ENCODE measurements at regions not wholly inside any gene's neighbourhood (a gene's known extent, or its start where the extent isn't known, plus 50 kb on each side); places are given as distances from the start of the nearest gene placed in this dataset.

DNA sequence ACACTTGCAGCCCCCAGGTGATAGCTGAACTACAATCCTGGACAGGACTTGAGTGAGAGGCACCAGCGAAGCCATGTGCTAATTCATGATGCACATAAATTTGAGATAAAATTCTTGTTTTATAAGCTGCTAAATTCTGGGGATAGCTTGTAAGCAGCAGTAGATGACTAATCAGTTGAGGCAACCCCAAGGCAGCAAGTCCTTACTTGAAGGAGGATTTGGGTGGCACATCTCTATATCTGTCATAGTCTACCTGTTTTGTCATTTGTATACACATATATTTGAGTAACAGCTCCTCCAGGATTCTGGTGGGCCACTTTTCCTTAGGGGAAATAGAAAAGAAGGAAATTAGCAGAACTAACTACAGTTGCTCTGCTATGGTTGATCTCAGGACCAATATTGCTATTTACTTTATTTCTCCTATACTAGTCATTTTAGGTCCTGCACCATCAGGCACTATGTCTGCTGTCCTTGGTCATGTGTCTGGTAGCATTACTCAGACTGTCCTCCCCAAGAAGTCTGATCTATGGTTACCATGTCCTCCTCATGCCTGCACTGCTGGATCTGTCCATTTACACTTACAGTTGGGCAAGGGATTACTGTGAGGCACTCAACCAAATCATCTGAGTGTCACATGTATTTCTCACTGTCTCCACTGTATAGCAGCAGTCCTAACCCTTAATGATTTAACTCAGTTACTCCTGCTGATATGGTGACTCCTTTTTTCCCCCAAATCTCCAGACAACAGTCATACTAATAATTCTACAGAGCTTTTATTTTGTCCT is 436.0 kb upstream of the CWC22 start:
- H3K27ac ChIP-seq (ENCODE audit: low read depth in 2 of 2, low read length in 2 of 2), result no peak overlapping the region
- no peak overlapping the region for H3K4me3 ChIP-seq (ENCODE audit: low read length in 2 of 2)
- H3K4me1 ChIP-seq (ENCODE audit: control insufficient read depth in 2 of 2, insufficient read depth in 2 of 2, low read length in 2 of 2), result no peaks in the 10 kb centered on the region
- no peaks in the 10 kb centered on the region for H3K36me3 ChIP-seq (ENCODE audit: control insufficient read depth in 2 of 2, insufficient read depth in 2 of 2, low read length in 2 of 2)
- no peak overlapping the region for H3K9ac ChIP-seq (ENCODE audit: low read depth in 1 of 2, low read length in 2 of 2)
- no peaks in the 10 kb centered on the region for H3K27me3 ChIP-seq (ENCODE audit: control insufficient read depth in 2 of 2, insufficient read depth in 2 of 2, low read length in 2 of 2)
- H3K9me3 ChIP-seq (ENCODE audit: control insufficient read depth in 2 of 2, low read length in 2 of 2), result no peaks in the 10 kb centered on the region

- Histone ChIP-seq H3K27me3 (ENCODE audit: control insufficient read depth in 2 of 2, insufficient read depth in 2 of 2, low read length in 2 of 2) (no peaks in the 10 kb centered on the region), H3K9me3 (ENCODE audit: control insufficient read depth in 2 of 2, low read length in 2 of 2) (no peaks in the 10 kb centered on the region), H3K9ac (ENCODE audit: low read depth in 1 of 2, low read length in 2 of 2) (no peak overlapping the region), H3K4me3 (ENCODE audit: low read length in 2 of 2) (no peak overlapping the region), H3K4me1 (ENCODE audit: control insufficient read depth in 2 of 2, insufficient read depth in 2 of 2, low read length in 2 of 2) (no peaks in the 10 kb centered on the region), H3K27ac (ENCODE audit: low read depth in 2 of 2, low read length in 2 of 2) (no peak overlapping the region), H3K36me3 (ENCODE audit: control insufficient read depth in 2 of 2, insufficient read depth in 2 of 2, low read length in 2 of 2) (no peaks in the 10 kb centered on the region)
Observed at GRCh38 chr2:180419212-180419611, 412.1 kb upstream of the CWC22 start.

DNA sequence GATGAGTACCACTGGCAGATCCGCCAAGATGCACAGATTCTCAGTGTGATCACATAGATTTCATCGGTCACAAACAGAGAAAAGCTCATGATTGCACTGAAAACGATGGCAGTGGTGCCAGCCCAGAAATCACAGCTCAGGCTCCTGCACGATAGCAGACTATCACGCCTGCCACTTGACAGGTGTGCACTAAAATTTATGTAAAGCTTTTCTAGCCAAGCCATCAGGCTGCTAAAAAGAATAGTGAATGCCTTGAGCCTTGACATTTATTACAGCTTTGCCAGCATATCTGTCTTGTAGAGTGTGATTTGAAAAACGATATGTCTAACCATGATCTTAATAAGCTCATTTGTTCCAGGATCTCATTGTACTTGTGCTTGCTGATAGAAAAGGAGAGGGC is 409.5 kb upstream of the CWC22 start:
- Histone ChIP-seq H3K36me3 (ENCODE audit: control insufficient read depth in 2 of 2, insufficient read depth in 2 of 2, low read length in 2 of 2) (no peaks in the 10 kb centered on the region), H3K4me3 (ENCODE audit: low read length in 2 of 2) (no peak overlapping the region), H3K27me3 (ENCODE audit: control insufficient read depth in 2 of 2, insufficient read depth in 2 of 2, low read length in 2 of 2) (no peaks in the 10 kb centered on the region), H3K9ac (ENCODE audit: low read depth in 1 of 2, low read length in 2 of 2) (no peak overlapping the region), H3K27ac (ENCODE audit: low read depth in 2 of 2, low read length in 2 of 2) (no peak overlapping the region), H3K4me1 (ENCODE audit: control insufficient read depth in 2 of 2, insufficient read depth in 2 of 2, low read length in 2 of 2) (peaks cover 0 to 6% of the 10 kb centered on the region in 2 donors), H3K9me3 (ENCODE audit: control insufficient read depth in 2 of 2, low read length in 2 of 2) (no peaks in the 10 kb centered on the region)

- H3K9ac ChIP-seq (ENCODE audit: low read depth in 1 of 2, low read length in 2 of 2), result no peak overlapping the region
- H3K9me3 ChIP-seq (ENCODE audit: control insufficient read depth in 2 of 2, low read length in 2 of 2), result no peaks in the 10 kb centered on the region
- no peak overlapping the region for H3K4me3 ChIP-seq (ENCODE audit: low read length in 2 of 2)
- H3K27ac ChIP-seq (ENCODE audit: low read depth in 2 of 2, low read length in 2 of 2), result no peak overlapping the region
- H3K4me1 ChIP-seq (ENCODE audit: control insufficient read depth in 2 of 2, insufficient read depth in 2 of 2, low read length in 2 of 2), result peaks cover 0 to 9% of the 10 kb centered on the region in 2 donors
- no peaks in the 10 kb centered on the region for H3K36me3 ChIP-seq (ENCODE audit: control insufficient read depth in 2 of 2, insufficient read depth in 2 of 2, low read length in 2 of 2)
- no peaks in the 10 kb centered on the region for H3K27me3 ChIP-seq (ENCODE audit: control insufficient read depth in 2 of 2, insufficient read depth in 2 of 2, low read length in 2 of 2)
Observed at GRCh38 chr2:180413336-180413735, 406.2 kb upstream of the CWC22 start.

DNA sequence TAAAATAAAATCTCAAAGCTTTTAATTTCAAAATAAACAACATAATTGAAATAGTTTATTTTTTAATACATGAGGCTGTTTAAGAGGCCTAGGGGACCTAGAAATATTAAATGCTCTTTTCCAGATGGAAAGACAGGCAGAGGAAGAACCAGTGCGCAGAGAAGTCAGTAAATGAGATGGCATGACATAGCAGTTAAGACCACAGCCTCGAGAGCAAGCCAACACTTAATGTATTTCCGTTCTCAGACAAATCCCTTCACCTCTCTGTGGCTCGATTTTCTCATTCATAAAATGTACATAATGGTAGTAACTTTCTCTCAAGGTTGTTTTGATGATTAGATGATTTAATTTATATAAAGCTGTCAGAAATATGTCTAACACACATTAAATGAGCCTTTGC is 405.1 kb upstream of the CWC22 start:
- H3K27me3 ChIP-seq (ENCODE audit: control insufficient read depth in 2 of 2, insufficient read depth in 2 of 2, low read length in 2 of 2), result no peaks in the 10 kb centered on the region
- H3K9ac ChIP-seq (ENCODE audit: low read depth in 1 of 2, low read length in 2 of 2), result no peak overlapping the region
- no peak overlapping the region for H3K27ac ChIP-seq (ENCODE audit: low read depth in 2 of 2, low read length in 2 of 2)
- H3K4me3 ChIP-seq (ENCODE audit: low read length in 2 of 2), result no peak overlapping the region
- peaks cover 0 to 9% of the 10 kb centered on the region in 2 donors for H3K4me1 ChIP-seq (ENCODE audit: control insufficient read depth in 2 of 2, insufficient read depth in 2 of 2, low read length in 2 of 2)
- H3K36me3 ChIP-seq (ENCODE audit: control insufficient read depth in 2 of 2, insufficient read depth in 2 of 2, low read length in 2 of 2), result no peaks in the 10 kb centered on the region
- H3K9me3 ChIP-seq (ENCODE audit: control insufficient read depth in 2 of 2, low read length in 2 of 2), result no peaks in the 10 kb centered on the region

GRCh38 chr2:180411661-180412060 is 404.6 kb upstream of the CWC22 start:
- Histone ChIP-seq H3K4me3 (ENCODE audit: low read length in 2 of 2) (no peak overlapping the region), H3K9me3 (ENCODE audit: control insufficient read depth in 2 of 2, low read length in 2 of 2) (no peaks in the 10 kb centered on the region), H3K4me1 (ENCODE audit: control insufficient read depth in 2 of 2, insufficient read depth in 2 of 2, low read length in 2 of 2) (peaks cover 0 to 9% of the 10 kb centered on the region in 2 donors), H3K9ac (ENCODE audit: low read depth in 1 of 2, low read length in 2 of 2) (no peak overlapping the region), H3K36me3 (ENCODE audit: control insufficient read depth in 2 of 2, insufficient read depth in 2 of 2, low read length in 2 of 2) (no peaks in the 10 kb centered on the region), H3K27ac (ENCODE audit: low read depth in 2 of 2, low read length in 2 of 2) (no peak overlapping the region), H3K27me3 (ENCODE audit: control insufficient read depth in 2 of 2, insufficient read depth in 2 of 2, low read length in 2 of 2) (no peaks in the 10 kb centered on the region)

DNA sequence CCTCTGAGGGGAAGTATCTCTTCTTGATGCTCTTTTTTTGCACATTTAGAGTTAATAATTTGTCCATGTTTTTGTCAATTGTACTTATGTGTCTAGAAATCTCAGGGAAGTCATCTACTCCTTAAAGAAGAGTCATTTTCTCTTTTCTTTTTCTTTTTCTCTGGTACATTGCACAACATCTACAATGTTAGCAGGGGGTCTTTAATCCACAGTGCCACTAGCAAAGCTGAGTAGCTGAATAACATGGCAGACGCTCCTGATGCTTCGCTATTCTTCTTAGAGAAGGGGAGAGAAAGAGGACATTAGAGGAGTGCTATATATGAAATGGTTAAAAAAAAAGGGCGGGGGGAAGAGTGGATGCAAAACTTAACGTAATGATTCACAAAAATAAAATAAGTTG is 399.6 kb upstream of the CWC22 start:
- no peak overlapping the region for H3K9ac ChIP-seq (ENCODE audit: low read depth in 1 of 2, low read length in 2 of 2)

DNA sequence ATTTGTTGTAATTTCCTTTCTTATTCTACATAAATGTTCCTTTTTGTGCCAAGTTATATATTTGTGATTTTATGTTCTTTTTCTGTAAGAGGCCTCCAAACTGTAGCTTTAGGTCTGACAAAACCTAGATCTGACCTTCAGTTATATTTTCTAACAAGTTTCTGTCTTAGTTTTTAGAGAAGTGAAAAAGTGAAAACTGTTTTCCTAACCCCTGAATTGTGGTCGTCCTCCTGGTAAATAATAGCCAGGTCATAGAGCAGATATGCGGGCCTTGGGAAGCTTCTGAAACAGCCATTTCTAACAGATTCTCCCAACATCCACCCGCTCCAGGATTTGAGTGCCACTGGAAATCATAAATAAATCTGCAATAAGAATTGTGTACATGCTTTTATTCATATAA is 398.4 kb upstream of the CWC22 start:
- H3K9ac ChIP-seq (ENCODE audit: low read depth in 1 of 2, low read length in 2 of 2), result no peak overlapping the region
- H3K36me3 ChIP-seq (ENCODE audit: control insufficient read depth in 2 of 2, insufficient read depth in 2 of 2, low read length in 2 of 2), result no peaks in the 10 kb centered on the region
- no peaks in the 10 kb centered on the region for H3K9me3 ChIP-seq (ENCODE audit: control insufficient read depth in 2 of 2, low read length in 2 of 2)
- no peaks in the 10 kb centered on the region for H3K27me3 ChIP-seq (ENCODE audit: control insufficient read depth in 2 of 2, insufficient read depth in 2 of 2, low read length in 2 of 2)
- no peaks in the 10 kb centered on the region for H3K4me1 ChIP-seq (ENCODE audit: control insufficient read depth in 2 of 2, insufficient read depth in 2 of 2, low read length in 2 of 2)
- H3K27ac ChIP-seq (ENCODE audit: low read depth in 2 of 2, low read length in 2 of 2), result no peak overlapping the region
- H3K4me3 ChIP-seq (ENCODE audit: low read length in 2 of 2), result no peak overlapping the region

More for the DNA sequence above, 399.6 kb upstream of the CWC22 start:
- no peaks in the 10 kb centered on the region for H3K9me3 ChIP-seq (ENCODE audit: control insufficient read depth in 2 of 2, low read length in 2 of 2)
- peaks cover 0 to 4% of the 10 kb centered on the region in 2 donors for H3K4me1 ChIP-seq (ENCODE audit: control insufficient read depth in 2 of 2, insufficient read depth in 2 of 2, low read length in 2 of 2)
- H3K27me3 ChIP-seq (ENCODE audit: control insufficient read depth in 2 of 2, insufficient read depth in 2 of 2, low read length in 2 of 2), result no peaks in the 10 kb centered on the region
- no peaks in the 10 kb centered on the region for H3K36me3 ChIP-seq (ENCODE audit: control insufficient read depth in 2 of 2, insufficient read depth in 2 of 2, low read length in 2 of 2)
- H3K4me3 ChIP-seq (ENCODE audit: low read length in 2 of 2), result no peak overlapping the region
- H3K27ac ChIP-seq (ENCODE audit: low read depth in 2 of 2, low read length in 2 of 2), result no peak overlapping the region

DNA sequence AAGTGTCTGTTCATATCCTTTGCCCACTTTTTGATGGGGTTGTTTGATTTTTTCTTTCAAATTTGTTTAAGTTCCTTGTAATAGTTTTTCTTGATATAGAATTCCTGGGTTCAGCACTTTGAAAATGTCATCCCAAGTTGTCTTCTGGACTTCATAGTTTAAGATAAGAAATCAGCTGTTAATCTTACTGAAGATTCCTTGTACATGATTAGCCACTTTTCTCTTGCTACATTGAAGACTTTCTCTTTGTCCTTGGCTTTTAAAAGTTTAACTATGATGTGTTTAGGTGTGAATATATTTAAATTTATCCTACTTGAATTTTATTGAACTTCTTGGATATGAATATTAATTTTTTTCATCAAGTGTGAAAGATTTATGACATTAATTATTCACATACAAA is 387.2 kb upstream of the CWC22 start:
- no peak overlapping the region for H3K27ac ChIP-seq (ENCODE audit: low read depth in 2 of 2, low read length in 2 of 2)
- no peaks in the 10 kb centered on the region for H3K9me3 ChIP-seq (ENCODE audit: control insufficient read depth in 2 of 2, low read length in 2 of 2)
- no peak overlapping the region for H3K4me3 ChIP-seq (ENCODE audit: low read length in 2 of 2)
- H3K4me1 ChIP-seq (ENCODE audit: control insufficient read depth in 2 of 2, insufficient read depth in 2 of 2, low read length in 2 of 2), result no peaks in the 10 kb centered on the region
- H3K36me3 ChIP-seq (ENCODE audit: control insufficient read depth in 2 of 2, insufficient read depth in 2 of 2, low read length in 2 of 2), result no peaks in the 10 kb centered on the region
- no peak overlapping the region for H3K9ac ChIP-seq (ENCODE audit: low read depth in 1 of 2, low read length in 2 of 2)
- no peaks in the 10 kb centered on the region for H3K27me3 ChIP-seq (ENCODE audit: control insufficient read depth in 2 of 2, insufficient read depth in 2 of 2, low read length in 2 of 2)

DNA sequence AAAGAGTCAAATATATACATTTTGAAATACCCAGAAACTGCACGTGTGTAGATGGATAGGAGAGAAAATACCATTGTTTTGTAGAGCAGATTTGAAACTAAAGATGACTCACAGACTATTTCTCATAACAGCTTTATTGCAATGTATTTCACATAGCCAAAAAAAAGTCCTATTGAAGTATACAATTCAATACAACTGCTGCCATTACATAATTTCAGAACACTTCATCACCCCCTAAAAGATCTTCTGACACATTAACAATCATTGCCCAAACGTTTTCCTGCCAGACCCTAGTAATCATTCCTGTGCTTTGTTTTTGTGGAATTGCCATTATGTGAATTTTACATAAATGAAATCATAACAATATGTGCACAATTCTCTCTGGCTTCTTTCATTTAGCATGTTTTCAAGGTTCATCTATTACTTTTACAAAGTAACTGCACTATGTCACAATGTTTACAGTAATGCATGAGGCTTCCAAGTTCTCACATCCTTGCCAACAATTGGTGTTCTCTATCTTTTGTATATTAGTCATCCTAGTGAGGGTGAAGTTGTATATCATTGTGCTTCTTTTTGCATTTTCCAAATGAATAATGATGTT is 378.6 kb upstream of the CWC22 start:
- Histone ChIP-seq H3K27ac (ENCODE audit: low read depth in 2 of 2, low read length in 2 of 2) (no peak overlapping the region), H3K9ac (ENCODE audit: low read depth in 1 of 2, low read length in 2 of 2) (no peak overlapping the region), H3K4me3 (ENCODE audit: low read length in 2 of 2) (no peak overlapping the region), H3K36me3 (ENCODE audit: control insufficient read depth in 2 of 2, insufficient read depth in 2 of 2, low read length in 2 of 2) (no peaks in the 10 kb centered on the region), H3K27me3 (ENCODE audit: control insufficient read depth in 2 of 2, insufficient read depth in 2 of 2, low read length in 2 of 2) (no peaks in the 10 kb centered on the region), H3K9me3 (ENCODE audit: control insufficient read depth in 2 of 2, low read length in 2 of 2) (no peaks in the 10 kb centered on the region), H3K4me1 (ENCODE audit: control insufficient read depth in 2 of 2, insufficient read depth in 2 of 2, low read length in 2 of 2) (no peaks in the 10 kb centered on the region)

Data from mucosa of rectum (tissue), 2 donors.